Activated naive CD4-positive, alpha-beta T cell treated with anti-CD3 and anti-CD28 coated beads for 36 hours (primary cell): ENCODE measurements at regions not wholly inside any gene's neighbourhood (a gene's known extent, or its start where the extent isn't known, plus 50 kb on each side); places are given as distances from the start of the nearest gene placed in this dataset.

ENCODE experiments used
- CTCF ChIA-PET: fragments of 350-600 bp; sonication (Branson Sonifier 250); formaldehyde crosslinking; loops from one replicate; lab custom pipeline; 2021; ENCODE audit warnings: antibody characterized with exemption; lab: Charles Lee
- DNase-seq: peaks from one replicate; pipeline ENCODE4 v3.0.0-alpha.2; 2020
- H3K27ac Mint-ChIP-seq: one replicate; pipeline ENCODE4 v1.8.0; 2021; ENCODE audit warnings: mild to moderate bottlenecking, mixed read lengths
- H3K27me3 Mint-ChIP-seq: one replicate; pipeline ENCODE4 v1.8.0; 2021; ENCODE audit warnings: low read depth, mixed read lengths
- H3K36me3 Mint-ChIP-seq: one replicate; pipeline ENCODE4 v1.8.0; 2021; ENCODE audit warnings: low read depth, mixed read lengths
- H3K4me1 Mint-ChIP-seq: one replicate; pipeline ENCODE4 v1.8.0; 2021; ENCODE audit warnings: low read depth, mixed read lengths
- H3K4me3 Mint-ChIP-seq: one replicate; pipeline ENCODE4 v1.8.0; 2021; ENCODE audit warnings: mild to moderate bottlenecking, moderate library complexity, mixed read lengths
- H3K9me3 Mint-ChIP-seq: one replicate; pipeline ENCODE4 v1.8.0; 2021; ENCODE audit warnings: mixed read lengths
- intact Hi-C: fragments of 100-400 bp; cut with micrococcal nuclease; formaldehyde crosslinking; loops from one replicate; pipeline ENCODE4 v1.15.1; 2023

DNA sequence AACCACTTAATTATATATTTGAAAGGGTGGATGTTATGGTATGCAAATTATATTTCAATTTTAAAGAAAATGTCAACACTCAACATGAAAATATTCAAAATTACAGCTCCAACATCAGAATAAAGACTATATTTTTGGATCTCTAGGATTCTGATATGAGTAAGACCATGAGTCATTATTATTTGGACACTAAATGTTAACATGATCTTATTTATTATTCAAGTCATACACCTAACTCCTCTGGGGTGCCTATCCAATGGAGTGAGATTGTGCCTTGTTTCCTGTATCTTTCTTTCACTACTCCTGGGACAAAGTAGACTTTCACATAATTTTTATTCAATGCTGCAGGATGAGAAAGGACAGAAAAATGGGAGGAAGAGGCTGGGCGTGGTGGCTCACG is 135.2 kb upstream of the PRSS1 start:
- CTCF ChIA-PET: interaction anchor here (0.6 to 1.3 kb wide), 2 partner anchors 12 to 292 kb away, joined by 3 read pairs; no protein-coding TSS in a partner anchor
- Mint-ChIP-seq H3K4me1 (peaks cover 43% of the 10 kb centered on the region), H3K27me3 (no peaks in the 10 kb centered on the region), H3K9me3 (no peaks in the 10 kb centered on the region), H3K27ac (peak overlapping the region; percentile 36), H3K36me3 (no peaks in the 10 kb centered on the region), H3K4me3 (no peak overlapping the region)
- DNase-seq: no peak
- intact Hi-C loops: no loop called here

DNA sequence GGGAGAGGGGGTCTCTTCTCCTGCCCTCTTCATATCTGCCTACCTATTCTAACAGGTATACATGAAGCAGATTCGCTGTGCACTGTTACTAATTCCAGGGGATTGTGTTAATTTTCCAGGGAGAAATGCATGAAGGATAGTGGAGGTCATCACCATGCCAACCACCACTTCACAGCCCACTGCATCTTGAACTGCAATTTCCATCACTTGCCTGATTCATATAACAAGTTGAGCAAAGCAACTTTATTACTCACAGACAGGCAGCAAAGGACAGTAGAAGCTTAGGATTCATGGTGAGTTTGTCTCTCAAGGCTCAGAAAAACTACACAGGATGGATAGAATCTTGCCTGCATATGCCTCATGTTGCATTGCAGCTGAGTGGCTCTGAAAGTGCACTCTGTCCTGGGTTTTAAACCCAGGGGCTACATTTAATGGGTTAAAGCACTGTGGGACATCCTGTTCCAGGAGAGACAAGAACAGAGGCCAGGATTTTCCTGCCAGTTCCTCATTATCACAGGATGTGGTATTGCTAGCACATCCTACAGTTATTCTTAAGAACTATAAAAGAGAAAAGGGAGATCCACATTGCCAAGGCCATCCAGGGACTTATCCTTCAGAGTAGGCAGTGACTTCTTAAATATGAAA is 136.9 kb upstream of the PRSS1 start:
- Mint-ChIP-seq H3K4me3 (no peak overlapping the region), H3K27ac (peak overlapping the region; percentile 66), H3K9me3 (no peaks in the 10 kb centered on the region)

DNA sequence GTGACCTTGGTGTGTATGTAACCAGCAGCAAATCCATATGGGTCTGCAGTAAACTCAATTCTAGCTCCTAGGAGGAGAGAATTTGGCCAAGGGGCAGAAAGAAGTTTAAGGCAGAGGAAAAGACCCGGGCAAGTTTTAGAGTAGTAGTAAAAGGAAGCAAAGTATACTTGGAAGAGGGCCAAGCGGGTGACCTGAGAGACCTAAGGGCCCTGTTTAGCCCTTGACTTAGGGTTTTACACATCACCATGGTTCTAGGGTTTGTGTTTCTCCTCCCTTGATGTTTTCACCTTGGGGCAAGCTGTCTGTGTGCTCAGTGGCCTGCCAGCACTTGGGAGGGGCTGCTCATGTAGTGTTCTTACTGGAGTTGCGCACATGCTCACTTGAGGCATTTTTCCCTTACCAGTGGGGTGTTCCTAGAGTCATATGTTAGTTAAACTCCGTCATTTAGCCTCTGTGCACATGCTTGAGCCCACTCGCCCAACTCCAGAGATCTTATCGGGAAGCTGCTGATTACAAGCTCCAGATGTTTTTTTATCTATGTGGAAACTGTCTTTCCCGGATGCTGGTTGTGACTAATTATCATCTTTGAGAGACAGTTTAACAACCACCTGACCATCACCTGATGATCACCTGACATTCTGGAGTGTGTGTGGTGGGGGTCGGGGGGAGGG is 137.6 kb upstream of the PRSS1 start:
- no peak for DNase-seq
- CTCF ChIA-PET: interaction anchor here (0.8 to 1.2 kb wide), 2 partner anchors 15 to 200 kb away, joined by 3 read pairs; no protein-coding TSS in a partner anchor
- Mint-ChIP-seq H3K27me3 (no peaks in the 10 kb centered on the region), H3K4me1 (peaks cover 43% of the 10 kb centered on the region), H3K4me3 (no peak overlapping the region), H3K27ac (peak overlapping the region; percentile 85), H3K36me3 (no peaks in the 10 kb centered on the region), H3K9me3 (no peaks in the 10 kb centered on the region)
- intact Hi-C loops: no loop called here

More for the DNA sequence above, 136.9 kb upstream of the PRSS1 start:
- DNase-seq: no peak
- Mint-ChIP-seq H3K4me1 (peaks cover 42% of the 10 kb centered on the region), H3K27me3 (no peaks in the 10 kb centered on the region), H3K36me3 (no peaks in the 10 kb centered on the region)
- CTCF ChIA-PET: interaction anchor here (0.8 to 1.2 kb wide), 2 partner anchors 14 to 199 kb away, joined by 3 read pairs; no protein-coding TSS in a partner anchor
- intact Hi-C loops: no loop called here

DNA sequence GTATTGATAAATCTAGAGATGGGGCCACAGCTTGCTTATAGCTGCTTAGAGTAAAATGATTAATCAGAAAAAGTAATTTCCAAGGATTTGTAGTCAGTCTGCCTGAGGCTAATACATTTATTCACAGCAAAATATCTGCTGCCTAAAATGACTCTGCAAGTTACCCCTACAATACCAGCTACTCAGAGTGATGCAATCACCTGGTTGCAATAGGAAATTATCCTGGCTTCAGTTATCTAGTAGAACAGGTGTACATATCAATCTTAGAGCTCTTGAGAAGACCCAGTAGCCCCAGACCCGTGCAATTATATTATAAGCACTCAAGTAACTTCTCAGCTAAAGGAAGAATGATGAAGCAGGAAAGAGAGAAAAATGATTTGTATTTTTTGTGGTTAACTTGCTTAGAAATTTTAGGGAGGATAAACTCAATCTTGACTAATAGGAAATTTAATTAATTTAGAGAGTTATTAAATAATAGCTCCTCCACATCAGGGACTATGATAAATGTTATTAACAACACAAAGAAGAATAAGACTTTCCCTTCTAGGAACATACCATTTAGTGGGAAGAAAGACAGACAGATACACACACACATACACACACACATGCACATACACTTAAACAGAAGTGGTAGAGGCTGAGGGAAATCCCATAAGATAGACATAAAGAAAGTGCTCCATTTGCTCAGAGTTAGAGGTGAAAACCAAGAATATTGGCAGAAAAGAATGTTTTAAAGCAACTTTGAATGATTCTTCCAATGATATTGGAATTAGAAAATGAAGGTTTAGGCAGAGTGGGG is 140.4 kb upstream of the PRSS1 start:
- no peaks in the 10 kb centered on the region for H3K36me3 Mint-ChIP-seq
- H3K27ac Mint-ChIP-seq: peak overlapping the region; percentile 62
- peaks cover 31% of the 10 kb centered on the region for H3K4me1 Mint-ChIP-seq
- H3K4me3 Mint-ChIP-seq: no peak overlapping the region
- no peaks in the 10 kb centered on the region for H3K9me3 Mint-ChIP-seq
- no peaks in the 10 kb centered on the region for H3K27me3 Mint-ChIP-seq
- intact Hi-C loops: no loop called here
- DNase-seq: no peak
- CTCF ChIA-PET: interaction anchor here (0.6 to 2.2 kb wide), 10 partner anchors 7 to 926 kb away, joined by 3 to 6 read pairs (median 3); no protein-coding TSS in a partner anchor

DNA sequence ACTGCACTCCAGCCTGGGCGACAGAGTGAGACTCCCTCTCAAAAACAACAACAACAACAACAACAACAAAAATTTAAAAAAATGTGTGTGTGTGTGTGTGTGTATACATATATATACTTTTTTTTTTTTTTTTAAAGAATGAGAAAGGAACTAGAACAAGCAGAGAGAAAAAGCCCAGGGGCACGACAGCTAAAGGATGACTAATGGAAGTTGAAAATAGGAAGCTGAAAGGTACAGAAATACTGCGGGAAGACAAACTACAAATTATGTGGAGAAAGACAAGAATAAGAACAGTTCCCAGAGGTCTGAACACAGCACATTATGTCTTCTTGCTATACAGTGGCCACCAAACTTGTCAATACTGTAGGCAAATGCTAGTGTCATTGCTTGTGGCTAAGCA is 141.9 kb upstream of the PRSS1 start:
- no peaks in the 10 kb centered on the region for H3K36me3 Mint-ChIP-seq
- peaks cover 29% of the 10 kb centered on the region for H3K4me1 Mint-ChIP-seq
- DNase-seq: no peak
- CTCF ChIA-PET: interaction anchor here (1.0 to 2.2 kb wide), 4 partner anchors 9 to 607 kb away, joined by 3 to 6 read pairs (median 4); no protein-coding TSS in a partner anchor
- no peak overlapping the region for H3K4me3 Mint-ChIP-seq
- H3K9me3 Mint-ChIP-seq: no peaks in the 10 kb centered on the region
- H3K27ac Mint-ChIP-seq: peak overlapping the region; percentile 61
- no peaks in the 10 kb centered on the region for H3K27me3 Mint-ChIP-seq
- intact Hi-C loops: no loop called here

DNA sequence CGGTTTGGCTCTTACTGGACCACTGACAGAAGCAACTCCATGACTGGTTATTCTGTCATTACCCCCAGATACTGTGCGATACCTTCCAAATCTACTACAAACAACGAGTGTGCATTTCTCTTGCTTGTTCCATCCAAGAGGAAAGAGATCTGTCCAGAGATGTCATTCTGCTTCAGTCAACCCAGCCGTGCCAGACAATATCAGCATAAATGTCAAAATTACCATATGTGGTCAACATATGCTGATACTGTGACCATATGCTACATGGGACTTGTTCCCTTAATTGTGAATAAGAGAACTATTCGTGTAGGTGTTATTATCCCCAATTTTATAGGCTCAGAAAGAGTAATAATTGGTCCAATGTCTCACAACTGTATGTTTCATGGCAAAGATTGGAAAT is 143.2 kb upstream of the PRSS1 start:
- CTCF ChIA-PET: no interaction called here
- intact Hi-C loops: no loop called here
- no peak for DNase-seq
- H3K4me3 Mint-ChIP-seq: no peak overlapping the region
- no peaks in the 10 kb centered on the region for H3K9me3 Mint-ChIP-seq
- peaks cover 23% of the 10 kb centered on the region for H3K4me1 Mint-ChIP-seq
- H3K27me3 Mint-ChIP-seq: no peaks in the 10 kb centered on the region
- no peaks in the 10 kb centered on the region for H3K36me3 Mint-ChIP-seq
- H3K27ac Mint-ChIP-seq: no peak overlapping the region

DNA sequence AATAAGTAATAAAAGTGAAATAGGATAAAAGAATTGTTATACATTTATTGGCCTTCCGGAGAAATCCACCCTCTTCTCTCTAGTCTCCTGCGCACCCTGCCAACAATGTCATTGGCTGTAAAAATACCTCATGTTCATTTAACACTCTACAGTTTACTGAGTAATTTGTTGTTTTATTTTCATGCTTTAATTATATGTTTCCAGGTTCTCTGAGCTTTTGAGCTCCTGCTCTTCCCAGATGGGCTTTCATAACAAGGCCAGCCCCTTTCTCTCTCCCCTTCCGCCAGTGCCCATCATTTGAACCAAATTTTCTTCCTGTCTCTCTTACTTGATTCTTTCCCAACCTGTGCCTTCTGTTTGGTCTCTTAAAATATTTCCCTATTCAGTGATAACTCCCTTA is 144.6 kb upstream of the PRSS1 start:
- H3K36me3 Mint-ChIP-seq: no peaks in the 10 kb centered on the region
- no peak for DNase-seq
- CTCF ChIA-PET: interaction anchor here (0.6 to 2.5 kb wide), 12 partner anchors 10 to 611 kb away, joined by 3 to 8 read pairs (median 6); no protein-coding TSS in a partner anchor
- intact Hi-C loops: loop anchor here (1.0 to 5.0 kb wide), 6 partner anchors 22 to 613 kb away; no protein-coding TSS in a partner anchor
- H3K4me1 Mint-ChIP-seq: peaks cover 10% of the 10 kb centered on the region
- H3K27ac Mint-ChIP-seq: peak overlapping the region; percentile 68
- H3K4me3 Mint-ChIP-seq: no peak overlapping the region
- no peaks in the 10 kb centered on the region for H3K9me3 Mint-ChIP-seq
- no peaks in the 10 kb centered on the region for H3K27me3 Mint-ChIP-seq

DNA sequence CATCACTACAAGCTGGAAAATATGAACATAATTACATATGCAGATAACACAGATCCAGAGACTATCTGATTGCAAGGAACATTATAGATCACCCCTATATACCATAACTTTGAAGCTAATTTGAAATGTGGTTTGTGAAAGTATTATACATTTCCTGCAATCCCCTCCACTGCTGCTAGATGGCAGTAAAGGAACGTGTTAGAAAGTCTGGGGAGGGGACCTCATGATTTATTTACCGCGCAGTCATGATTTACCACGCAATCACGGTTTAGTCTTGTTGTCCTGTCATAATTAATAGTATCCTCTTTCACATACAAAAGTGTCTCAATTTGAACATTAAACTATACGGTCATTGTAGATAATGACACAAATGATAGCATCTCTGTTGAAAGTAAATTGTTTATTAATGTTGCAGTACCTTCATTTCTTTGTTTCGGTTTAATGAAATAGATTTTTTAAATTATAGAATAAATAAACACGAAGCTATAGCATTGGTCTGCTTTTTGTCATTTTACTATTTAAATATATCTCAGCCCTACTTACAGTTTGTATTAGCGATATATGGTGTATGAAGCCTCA is 145.3 kb upstream of the PRSS1 start:
- H3K27ac Mint-ChIP-seq: peak overlapping the region; percentile 68
- peak; percentile 71 for DNase-seq
- no peaks in the 10 kb centered on the region for H3K36me3 Mint-ChIP-seq
- no peaks in the 10 kb centered on the region for H3K27me3 Mint-ChIP-seq
- no peak overlapping the region for H3K4me3 Mint-ChIP-seq
- intact Hi-C loops: loop anchor here (1.0 to 5.0 kb wide), 6 partner anchors 23 to 613 kb away; no protein-coding TSS in a partner anchor
- CTCF ChIA-PET: interaction anchor here (0.6 to 2.5 kb wide), 22 partner anchors 9 to 612 kb away, joined by 3 to 8 read pairs (median 4); no protein-coding TSS in a partner anchor
- H3K4me1 Mint-ChIP-seq: peaks cover 6% of the 10 kb centered on the region
- H3K9me3 Mint-ChIP-seq: no peaks in the 10 kb centered on the region

DNA sequence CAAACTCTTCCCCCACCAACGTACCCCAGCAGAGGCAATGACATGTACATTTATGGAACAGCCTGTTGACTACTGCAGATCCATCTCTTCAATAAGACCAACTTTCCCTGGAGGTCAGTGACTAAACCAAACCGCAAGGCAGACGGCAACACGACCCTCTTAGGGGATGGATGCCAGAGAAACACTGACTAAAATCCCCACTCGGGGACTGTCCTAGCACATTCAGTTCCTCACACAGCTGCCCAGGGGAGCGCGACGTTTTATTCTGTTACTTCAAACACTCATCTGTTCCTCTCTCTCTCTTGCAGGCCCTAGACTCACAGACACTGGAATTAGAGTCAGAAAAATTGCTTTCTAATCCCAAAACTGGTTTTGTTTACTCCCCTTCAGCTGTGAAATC is 146.5 kb upstream of the PRSS1 start:
- Mint-ChIP-seq H3K4me1 (peaks cover 5% of the 10 kb centered on the region), H3K36me3 (no peaks in the 10 kb centered on the region), H3K4me3 (no peak overlapping the region), H3K27ac (no peak overlapping the region), H3K9me3 (no peaks in the 10 kb centered on the region), H3K27me3 (no peaks in the 10 kb centered on the region)
- intact Hi-C loops: loop anchor here (5.0 kb wide), 1 partner anchor 615 kb away; no protein-coding TSS in a partner anchor
- no peak for DNase-seq
- CTCF ChIA-PET: interaction anchor here (0.8 to 1.4 kb wide), 2 partner anchors 207 to 274 kb away, joined by 3 to 4 read pairs; no protein-coding TSS in a partner anchor

DNA sequence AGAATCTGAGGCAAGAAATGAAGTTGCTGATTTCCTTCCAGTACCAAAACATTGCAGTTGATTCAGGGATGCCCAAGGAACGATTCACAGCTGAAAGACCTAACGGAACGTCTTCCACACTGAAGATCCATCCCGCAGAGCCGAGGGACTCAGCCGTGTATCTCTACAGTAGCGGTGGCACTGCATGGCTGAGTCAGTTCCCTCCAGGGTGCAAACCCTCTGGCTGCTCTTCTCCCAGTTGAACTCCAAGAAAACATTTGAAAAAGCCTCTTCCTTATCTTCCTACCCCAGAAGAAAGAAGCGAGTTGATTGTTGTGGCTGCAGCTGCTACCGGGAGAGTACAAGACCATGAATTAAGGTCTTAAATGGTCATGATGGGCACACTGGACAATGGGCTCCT is 147.1 kb upstream of the PRSS1 start:
- Mint-ChIP-seq H3K36me3 (no peaks in the 10 kb centered on the region), H3K4me1 (peaks cover 2% of the 10 kb centered on the region), H3K27ac (no peak overlapping the region), H3K9me3 (no peaks in the 10 kb centered on the region), H3K4me3 (no peak overlapping the region), H3K27me3 (no peaks in the 10 kb centered on the region)
- DNase-seq: no peak
- CTCF ChIA-PET: interaction anchor here (0.8 kb wide), 1 partner anchor 274 kb away, joined by 3 read pairs; no protein-coding TSS in a partner anchor
- intact Hi-C loops: loop anchor here (5.0 kb wide), 1 partner anchor 615 kb away; no protein-coding TSS in a partner anchor

DNA sequence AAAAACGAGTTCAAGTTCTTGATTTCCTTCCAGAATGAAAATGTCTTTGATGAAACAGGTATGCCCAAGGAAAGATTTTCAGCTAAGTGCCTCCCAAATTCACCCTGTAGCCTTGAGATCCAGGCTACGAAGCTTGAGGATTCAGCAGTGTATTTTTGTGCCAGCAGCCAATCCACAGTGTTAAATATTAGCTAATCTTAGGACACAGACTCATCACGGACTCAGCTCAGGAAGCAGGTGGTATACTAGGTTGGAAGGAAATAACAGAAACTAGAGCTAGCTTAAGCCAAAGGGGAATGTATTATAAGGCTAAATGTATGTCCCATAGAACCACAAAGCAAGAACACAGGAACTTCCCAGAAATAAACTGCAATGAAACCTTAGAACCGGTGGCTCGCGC is 151.0 kb upstream of the PRSS1 start:
- no peaks in the 10 kb centered on the region for H3K36me3 Mint-ChIP-seq
- no peak overlapping the region for H3K27ac Mint-ChIP-seq
- no peaks in the 10 kb centered on the region for H3K4me1 Mint-ChIP-seq
- no peaks in the 10 kb centered on the region for H3K9me3 Mint-ChIP-seq
- CTCF ChIA-PET: no interaction called here
- no peaks in the 10 kb centered on the region for H3K27me3 Mint-ChIP-seq
- H3K4me3 Mint-ChIP-seq: no peak overlapping the region
- intact Hi-C loops: no loop called here
- DNase-seq: no peak
